Hepatocyte (in vitro differentiated cells): ENCODE measurements at regions not wholly inside any gene's neighbourhood (a gene's known extent, or its start where the extent isn't known, plus 50 kb on each side); places are given as distances from the start of the nearest gene placed in this dataset.

Experiments used
- EZH2 ChIP-seq: fragments of 200-600 bp; sonication (generic); IDR thresholded peaks from 2 replicates; pipeline ENCODE4 v1.6.1; 2016; ENCODE audit warnings: antibody characterized with exemption, mild to moderate bottlenecking, borderline replicate concordance
- TF ChIP-seq, protein P1 (sequence below): fragments of 200-600 bp; sonication (generic); IDR thresholded peaks from 2 replicates; pipeline ENCODE4 v1.5.1; 2016; ENCODE audit warnings: antibody characterized with exemption, mild to moderate bottlenecking; ENCODE audit not compliant: poor library complexity

DNA sequence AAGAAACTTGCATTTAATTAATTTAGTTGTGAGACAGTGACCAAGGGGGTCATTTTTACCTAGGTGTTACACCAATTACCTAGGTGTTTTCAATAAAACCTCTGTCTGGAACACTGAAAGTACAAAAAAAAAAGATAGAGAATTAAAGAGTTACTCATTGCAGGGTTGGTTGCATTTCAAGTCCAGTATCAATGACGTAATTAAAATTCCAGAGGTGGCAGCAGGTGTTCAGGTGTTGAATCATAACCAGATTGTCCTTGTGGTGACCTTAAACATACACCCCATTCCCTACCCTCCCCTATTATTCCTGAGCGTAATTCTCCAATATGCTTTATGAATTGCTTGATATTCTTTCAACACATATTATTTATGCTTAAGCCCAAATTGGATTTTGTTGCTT, 352.0 kb upstream of the SLC8A1 start:
- TF ChIP-seq EZH2: no peak
- TF ChIP-seq, protein P1, sequence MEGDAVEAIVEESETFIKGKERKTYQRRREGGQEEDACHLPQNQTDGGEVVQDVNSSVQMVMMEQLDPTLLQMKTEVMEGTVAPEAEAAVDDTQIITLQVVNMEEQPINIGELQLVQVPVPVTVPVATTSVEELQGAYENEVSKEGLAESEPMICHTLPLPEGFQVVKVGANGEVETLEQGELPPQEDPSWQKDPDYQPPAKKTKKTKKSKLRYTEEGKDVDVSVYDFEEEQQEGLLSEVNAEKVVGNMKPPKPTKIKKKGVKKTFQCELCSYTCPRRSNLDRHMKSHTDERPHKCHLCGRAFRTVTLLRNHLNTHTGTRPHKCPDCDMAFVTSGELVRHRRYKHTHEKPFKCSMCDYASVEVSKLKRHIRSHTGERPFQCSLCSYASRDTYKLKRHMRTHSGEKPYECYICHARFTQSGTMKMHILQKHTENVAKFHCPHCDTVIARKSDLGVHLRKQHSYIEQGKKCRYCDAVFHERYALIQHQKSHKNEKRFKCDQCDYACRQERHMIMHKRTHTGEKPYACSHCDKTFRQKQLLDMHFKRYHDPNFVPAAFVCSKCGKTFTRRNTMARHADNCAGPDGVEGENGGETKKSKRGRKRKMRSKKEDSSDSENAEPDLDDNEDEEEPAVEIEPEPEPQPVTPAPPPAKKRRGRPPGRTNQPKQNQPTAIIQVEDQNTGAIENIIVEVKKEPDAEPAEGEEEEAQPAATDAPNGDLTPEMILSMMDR: no peak
